Gastroesophageal sphincter (tissue), 2 donors: ENCODE measurements at regions not wholly inside any gene's neighbourhood (a gene's known extent, or its start where the extent isn't known, plus 50 kb on each side); places are given as distances from the start of the nearest gene placed in this dataset.

Experiments
- POLR2A ChIP-seq, 2 donors: fragments of 450-650 bp; IDR thresholded peaks; one replicate each; pipeline ENCODE4 v1.6.1; 2017; ENCODE audit warnings: antibody characterized with exemption in 2 of 2, mild to moderate bottlenecking in 2 of 2, moderate library complexity in 1 of 2
- POLR2AphosphoS5 ChIP-seq: sonication (generic); formaldehyde crosslinking; IDR thresholded peaks from one replicate; pipeline ENCODE4 v1.6.1; 2017; ENCODE audit warnings: antibody characterized with exemption

GRCh38 chr11:2071748-2072385, 67.3 kb downstream of the IGF2 start:
- TF ChIP-seq POLR2AphosphoS5, result no peak
- no peak for TF ChIP-seq POLR2A (IDR thresholded peaks at IDR 0.05)
